ENCODE measurements at regions not wholly inside any gene's neighbourhood (a gene's known extent, or its start where the extent isn't known, plus 50 kb on each side); places are given as distances from the start of the nearest gene placed in this dataset.

- TF ChIP-seq, protein P1, sequence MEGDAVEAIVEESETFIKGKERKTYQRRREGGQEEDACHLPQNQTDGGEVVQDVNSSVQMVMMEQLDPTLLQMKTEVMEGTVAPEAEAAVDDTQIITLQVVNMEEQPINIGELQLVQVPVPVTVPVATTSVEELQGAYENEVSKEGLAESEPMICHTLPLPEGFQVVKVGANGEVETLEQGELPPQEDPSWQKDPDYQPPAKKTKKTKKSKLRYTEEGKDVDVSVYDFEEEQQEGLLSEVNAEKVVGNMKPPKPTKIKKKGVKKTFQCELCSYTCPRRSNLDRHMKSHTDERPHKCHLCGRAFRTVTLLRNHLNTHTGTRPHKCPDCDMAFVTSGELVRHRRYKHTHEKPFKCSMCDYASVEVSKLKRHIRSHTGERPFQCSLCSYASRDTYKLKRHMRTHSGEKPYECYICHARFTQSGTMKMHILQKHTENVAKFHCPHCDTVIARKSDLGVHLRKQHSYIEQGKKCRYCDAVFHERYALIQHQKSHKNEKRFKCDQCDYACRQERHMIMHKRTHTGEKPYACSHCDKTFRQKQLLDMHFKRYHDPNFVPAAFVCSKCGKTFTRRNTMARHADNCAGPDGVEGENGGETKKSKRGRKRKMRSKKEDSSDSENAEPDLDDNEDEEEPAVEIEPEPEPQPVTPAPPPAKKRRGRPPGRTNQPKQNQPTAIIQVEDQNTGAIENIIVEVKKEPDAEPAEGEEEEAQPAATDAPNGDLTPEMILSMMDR (IDR thresholded peaks at IDR 0.05; ENCODE audit: low read depth, low read length): no peak
- no peak for TF ChIP-seq EZH2phosphoT487 (IDR thresholded peaks at IDR 0.05; ENCODE audit: low read depth)
Measured at GRCh38 chr13:83996415-83996814, 114.1 kb upstream of the SLITRK1 start.
